ENCODE measurements at regions not wholly inside any gene's neighbourhood (a gene's known extent, or its start where the extent isn't known, plus 50 kb on each side); places are given as distances from the start of the nearest gene placed in this dataset.
"Not testable (repeated sequence)": the region's sequence is repeated elsewhere in the genome, so short reads cannot be mapped to it uniquely, and the experiment has no call there.

DNA sequence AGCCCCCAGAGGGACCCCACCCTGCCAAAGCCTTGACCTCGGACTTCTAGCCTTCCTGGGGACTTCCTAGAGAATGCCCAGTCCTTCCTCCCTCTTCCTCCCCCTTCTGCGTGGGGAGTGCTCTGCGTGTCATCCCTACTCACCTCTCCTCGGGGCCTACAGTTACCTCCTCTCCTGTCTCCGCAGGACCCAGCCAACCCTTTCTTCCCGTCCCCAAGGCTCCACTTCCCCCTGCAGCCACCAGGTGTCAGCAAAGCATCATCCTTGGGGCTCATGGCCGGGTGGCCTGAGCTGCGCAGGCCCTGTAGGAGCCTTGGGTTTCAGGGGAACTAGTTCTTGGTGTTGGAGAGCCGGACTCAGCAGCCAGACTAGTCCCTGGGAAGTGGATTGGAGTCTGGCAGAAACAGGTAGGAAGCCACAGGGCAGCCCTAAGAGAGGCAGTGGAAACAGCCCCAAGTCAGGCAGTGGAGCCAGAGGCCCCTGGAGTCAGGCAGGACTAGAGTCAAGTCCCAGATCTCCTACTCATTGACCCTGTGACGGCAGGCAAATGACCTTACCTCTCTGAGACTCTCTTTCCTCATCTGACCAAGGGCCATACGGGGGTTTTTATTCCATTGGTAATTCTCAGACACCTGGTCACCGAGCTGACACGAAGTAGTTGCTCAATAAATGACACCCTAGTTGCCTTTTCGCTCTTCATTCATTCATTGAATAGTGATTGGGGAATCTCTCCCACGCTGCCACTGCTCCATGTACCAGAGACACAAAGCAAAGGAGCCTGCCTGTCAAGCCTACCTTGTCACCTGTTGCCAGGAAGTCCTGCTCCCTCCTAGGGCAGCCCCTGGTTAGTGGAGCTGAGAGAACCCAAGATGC is 101.8 kb upstream of the GRK3 start:
- peak; percentile 53 for DNase-seq

DNA sequence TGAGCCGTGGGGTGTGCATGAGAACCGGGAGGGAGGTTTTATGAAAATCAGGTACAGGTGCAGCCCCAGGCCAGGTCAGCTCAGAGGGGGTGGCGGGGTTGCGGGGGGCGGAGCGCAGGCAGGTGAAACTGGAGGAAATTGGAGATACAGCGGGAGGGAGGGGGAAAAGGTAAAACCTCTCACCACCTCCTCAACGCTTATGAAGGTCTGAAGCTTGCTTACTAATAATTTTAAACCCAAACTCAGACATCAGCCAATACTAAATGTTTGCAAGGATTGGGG is 101.2 kb upstream of the GRK3 start:
- not testable (repeated sequence) for DNase-seq

DNA sequence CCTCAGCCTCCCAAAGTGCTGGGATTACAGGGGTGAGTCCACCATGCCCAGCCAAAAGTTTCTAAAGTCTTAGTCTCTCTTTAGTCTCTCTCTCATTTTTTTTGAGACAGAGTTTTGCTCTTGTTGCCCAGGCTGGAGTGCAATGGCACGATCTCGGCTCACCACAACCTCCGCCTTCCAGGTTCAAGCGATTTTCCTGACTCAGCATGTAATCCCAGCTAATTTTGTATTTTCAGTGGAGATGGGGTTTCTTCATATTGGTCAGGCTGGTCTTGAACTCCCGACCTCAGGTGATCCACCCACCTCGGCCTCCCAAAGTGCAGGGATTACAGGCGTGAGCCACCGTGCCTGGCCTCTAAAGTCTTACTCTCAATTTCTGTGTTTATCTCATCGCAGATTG is 100.1 kb upstream of the GRK3 start:
- not testable (repeated sequence) for DNase-seq

DNA sequence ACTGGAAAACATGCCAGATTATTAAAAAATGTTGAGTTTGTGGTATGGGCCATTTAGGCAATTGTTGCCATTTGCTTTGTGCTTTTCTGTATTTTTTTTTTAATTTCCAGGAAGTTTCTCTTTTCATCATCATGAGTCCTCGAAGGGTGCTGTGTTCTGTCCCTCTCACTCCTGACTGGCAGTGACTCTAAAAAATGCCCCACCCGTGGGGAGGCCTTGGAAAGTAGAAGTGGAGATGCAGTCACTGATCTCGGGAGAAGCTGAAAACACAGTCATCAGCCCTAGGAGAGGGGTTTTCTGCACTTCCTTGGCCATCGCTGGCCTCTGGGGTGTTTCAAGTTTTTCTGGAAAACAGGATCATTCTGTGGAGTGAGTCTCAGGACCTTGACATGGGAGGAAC is 98.5 kb upstream of the GRK3 start:
- no peak for DNase-seq

DNA sequence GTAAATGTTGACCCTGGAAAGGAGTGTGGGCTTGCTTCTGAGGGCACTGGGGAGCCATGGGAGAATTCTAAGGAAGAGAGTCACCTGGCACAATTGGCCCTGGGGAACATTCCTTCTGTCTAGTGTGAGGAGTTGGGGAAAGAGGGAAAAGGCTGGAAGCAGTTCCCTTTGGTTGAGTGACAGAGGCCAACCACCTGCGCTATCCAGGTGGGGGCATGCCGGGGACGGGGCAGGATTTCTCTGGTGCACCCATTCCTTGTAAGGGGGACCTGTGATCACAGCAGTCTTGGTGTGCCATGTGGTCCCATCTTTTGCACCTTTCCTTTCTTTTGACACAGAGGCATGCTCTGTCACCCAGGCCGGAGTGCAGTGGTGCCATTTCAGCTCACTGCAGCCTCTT is 92.1 kb upstream of the GRK3 start:
- no peak for DNase-seq

DNA sequence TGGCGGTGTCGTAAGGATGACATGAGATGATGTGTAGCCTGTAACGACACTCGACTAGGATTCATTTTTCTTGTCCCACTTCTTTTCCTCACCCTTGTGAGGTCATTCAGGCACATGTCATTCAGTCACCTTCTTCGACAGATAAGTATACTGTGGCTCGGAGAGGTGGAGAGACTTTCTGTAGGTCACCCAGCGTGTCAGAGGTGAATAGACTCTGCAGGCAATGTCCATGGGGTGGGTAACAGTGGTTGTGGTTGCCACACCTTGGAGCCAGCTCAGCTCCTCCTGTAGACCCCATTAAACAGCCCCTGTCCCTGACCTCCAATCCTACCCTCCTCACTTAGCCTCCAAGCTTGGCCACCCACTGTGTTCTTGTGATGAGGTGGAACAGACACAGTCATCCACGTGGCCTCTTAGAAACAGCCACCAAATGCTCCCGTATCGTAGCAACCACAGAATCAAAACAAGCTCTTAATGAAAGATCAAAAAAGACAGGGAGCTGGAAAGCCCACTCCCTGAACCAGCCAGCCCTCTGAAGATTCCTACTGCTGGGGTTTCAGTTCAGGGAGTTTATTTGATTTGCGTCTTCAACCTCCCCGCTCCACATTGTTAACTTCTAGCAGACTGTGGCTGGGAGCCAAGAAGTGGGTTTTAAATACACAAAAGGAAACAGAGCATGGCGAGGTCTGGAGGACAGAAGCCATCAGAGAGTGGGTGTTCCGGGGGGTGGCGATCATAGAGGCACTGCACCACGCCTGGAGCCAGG is 89.0 kb upstream of the GRK3 start:
- no peak for DNase-seq

DNA sequence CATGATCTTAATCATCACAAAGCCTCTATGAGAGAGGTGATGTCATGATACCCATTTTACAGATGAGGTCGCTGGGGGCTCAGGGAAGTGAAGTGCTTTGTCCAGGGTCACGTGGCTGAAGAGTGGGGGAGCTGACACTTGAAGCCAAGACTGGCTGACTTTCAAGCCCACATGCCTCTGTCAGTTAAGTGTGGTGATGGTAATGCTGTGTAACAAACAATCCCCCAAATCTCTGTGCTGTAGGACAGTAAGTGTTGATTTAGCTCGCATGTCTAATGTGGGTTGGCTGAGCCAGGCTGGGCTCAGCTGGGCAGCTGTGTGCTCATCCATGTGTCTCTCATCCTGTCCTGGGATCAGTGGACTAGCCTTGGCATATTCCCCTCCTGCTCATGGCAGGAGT is 87.1 kb upstream of the GRK3 start:
- DNase-seq: no peak

DNA sequence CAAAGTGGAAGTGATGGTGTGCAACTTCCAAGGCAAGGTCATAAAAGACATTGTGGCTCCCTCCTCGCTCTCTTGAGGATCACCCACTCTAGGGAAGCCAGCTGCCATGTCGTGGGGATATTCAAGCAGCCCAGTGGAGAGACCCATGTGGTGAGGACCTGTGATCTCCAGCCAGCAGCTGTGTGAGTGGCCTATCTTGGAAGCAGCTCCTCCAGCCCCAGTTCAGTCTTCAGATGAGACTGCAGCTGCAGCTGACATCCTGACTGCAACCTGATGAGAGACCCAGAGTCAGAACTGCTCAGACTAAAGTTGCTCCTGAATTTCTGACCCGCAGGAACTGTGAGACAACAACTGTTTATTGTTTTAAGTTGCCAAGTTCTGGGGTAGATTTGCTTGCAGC is 86.4 kb upstream of the GRK3 start:
- DNase-seq: no peak

DNA sequence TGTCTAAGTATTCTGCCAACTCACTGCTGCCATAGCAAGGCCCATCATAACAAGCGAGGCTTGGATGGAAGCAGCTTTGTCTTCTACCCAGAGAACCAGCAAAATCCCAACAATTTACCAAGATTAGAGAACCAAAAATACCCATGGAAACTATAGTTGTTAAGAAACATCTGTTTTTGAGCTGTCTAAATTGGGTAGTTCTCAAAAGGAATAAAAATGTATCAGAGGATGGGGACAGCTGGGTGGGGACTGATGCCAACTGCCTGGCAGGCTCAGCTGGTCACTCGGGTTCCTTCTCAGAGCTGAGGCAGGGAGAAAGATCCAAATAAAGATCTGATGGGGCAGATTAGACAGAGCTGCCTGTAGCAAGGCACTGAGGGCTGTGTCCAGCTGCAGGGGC is 85.9 kb upstream of the GRK3 start:
- no peak for DNase-seq

DNA sequence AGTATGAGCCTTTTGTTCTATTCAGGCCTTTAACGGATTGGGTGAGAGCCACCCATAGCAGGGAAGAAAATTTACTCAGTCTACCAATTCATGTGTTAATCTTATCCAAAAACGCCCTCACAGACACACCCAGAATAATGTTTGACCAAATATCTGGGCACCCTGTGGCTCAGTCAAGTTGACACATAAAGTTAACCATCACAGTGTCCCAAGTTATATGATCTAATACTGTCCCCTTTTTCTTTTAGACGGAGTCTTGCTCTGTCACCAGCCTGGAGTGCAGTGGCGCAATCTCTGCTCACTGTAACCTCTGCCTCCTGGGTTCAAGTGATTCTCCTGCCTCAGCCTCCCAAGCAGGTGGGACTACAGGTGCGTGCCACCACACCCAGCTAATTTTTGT is 83.6 kb upstream of the GRK3 start:
- DNase-seq: not testable (repeated sequence)

DNA sequence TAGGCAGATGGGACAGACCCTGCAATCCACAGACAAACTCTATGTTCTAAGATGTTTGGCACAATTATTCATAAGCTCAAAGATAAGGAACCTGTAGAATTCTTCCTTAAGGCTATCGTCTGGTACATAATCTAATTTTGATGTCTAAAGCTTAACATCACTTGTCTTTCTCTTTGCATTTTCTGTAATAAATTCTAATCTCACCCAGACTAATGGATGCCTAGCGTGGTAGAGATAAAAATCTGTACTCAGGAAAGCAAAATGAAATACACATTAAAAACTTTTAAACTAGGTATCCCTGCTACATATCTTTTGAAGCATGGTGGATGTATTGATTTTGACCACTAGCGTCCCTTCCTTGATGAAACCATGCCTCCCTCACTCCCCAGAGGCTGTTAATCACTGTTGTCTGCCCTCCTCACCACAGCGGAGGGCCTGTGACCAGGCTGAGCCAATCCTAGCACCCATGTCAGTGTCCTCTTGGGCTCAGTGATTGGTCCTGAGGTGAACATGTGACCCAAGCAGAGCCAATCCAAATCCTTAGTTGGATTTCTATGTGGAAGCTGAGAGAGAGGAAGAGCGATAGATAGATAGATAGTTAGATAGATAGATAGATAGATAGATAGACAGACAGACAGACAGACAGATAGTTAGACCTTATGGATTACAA is 82.2 kb upstream of the GRK3 start:
- DNase-seq: no peak

DNA sequence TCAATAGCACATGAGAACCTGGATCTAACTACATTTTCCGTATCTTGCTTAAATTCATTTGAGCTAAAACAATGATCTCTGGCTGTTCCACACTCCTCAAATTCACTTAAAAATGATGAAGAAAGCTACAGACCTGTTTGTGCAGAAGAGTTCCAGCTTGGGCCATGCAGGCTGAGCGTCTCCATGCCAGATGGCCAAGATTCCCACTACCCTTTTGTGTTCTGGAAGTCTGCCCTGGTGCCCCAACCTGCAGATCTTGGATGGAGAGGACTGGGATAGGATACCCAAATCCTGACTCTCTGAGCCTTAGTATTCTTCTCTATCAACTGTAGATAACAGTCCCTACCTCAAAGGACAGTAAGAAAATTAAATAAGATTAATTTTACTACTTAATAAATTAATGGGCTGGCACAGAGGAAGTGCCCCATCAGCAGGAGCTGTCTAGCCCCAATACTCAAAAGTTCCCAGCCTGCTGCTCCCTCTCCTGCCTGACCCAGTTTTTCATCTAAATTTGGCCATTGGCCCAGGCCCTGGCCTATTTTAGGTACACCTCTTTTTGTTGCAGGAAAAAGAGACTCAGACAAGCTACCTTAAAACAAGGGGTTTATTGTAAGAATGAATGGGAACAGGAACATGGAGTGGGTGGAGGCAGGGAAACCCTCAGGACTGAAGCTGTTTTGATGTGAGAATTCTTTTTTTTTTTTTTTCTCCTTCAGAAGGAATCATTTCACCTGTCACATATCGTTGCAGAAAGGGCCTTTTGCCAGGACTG is 81.4 kb upstream of the GRK3 start:
- DNase-seq: no peak

DNA sequence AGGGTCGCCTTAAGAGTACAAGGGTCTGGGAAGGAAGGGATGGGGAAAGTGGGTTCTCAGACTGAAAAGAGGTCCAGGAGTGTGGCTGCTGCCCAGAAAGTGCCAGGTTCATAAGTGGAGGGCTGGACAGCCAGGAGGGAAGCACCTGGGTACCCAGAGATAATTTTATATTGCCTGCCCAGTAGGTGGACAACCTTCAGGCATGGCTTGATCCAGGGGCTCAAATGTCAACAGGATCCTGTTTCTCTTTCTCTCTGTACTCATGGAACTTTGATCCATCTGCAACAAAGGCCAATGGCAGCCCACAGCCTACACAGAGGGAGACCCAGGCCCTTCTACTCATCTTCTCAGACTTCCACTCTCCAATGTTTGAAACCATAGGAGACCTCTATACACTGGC is 80.5 kb upstream of the GRK3 start:
- no peak for DNase-seq

DNA sequence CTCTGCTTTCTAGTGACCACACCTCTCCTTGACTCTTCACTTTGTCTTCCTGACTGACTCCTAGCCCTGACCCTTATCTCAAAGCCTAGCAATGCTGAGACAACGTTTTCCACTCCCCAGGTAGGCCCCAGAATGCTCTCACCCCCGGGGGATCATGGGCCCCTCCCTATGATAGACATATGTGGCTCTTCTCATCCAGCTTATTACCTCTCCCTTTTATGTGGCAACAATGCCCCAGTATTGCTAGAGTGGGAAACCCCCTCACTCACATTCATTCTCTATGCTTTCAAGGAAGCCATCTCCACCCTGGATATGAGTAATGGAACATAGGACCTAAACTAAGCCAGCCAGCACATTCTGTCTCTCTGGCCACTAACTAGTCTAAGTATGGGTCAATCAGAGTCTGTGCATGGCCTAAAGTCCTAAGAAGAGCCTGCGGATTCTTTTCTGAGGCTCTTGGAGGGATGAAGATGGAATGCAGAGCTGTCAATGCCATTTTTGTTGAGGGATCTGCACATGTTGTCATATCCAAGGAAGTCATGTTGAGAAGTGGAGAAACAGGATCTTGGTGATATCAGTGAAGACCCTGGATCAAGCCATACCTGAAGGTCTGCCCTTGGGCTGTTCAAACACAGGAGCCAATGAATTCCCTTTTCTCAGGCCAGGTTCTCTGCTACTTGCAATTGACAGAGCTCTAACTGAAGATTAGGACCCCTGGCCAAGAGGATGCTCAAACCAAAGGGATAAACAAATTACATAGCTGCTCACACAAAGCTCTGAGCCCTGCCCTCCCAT is 79.8 kb upstream of the GRK3 start:
- DNase-seq: no peak

DNA sequence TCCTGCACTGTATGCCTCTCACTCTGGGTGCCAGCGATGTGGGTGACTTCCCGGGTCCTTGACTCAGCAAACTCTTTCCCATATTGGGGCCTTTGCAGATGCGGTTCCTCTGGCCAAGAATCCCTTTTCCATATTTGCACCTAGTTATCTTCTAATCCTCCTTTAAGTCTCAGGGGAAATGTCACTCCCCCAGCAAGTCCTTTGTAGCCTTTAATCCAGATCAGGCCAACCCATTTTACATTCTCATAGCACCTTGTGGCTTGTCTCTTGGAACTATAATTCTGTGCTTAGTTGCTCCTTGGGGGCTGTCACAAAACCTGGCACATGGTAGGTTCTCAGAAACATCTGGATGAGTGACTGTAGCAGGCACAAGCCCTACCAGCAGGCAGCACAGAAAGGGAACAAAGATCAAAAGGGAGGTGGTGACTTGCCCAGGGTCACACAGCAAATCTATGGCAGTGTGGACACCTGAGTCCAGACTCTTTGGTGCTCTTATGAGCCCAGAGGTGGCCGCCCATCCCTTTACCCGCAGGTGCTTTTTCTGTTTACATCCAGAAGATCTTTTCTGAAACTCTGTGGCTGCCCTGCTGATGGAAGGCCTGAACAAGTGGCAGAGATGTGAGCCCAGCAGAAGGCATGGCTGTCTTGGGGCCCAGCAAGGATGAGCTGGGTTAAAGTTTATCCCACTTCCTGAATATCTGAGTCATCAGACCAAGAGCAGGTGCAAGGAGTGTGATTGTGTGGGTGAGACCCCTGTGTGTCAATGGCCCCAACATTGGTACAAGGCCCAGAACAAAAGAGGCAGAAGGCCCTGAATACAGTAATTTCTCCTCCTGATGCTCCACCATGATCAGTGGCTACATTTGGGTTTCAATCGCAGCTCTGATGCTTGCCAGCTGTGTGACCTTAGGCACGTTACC is 78.6 kb upstream of the GRK3 start:
- DNase-seq: no peak

DNA sequence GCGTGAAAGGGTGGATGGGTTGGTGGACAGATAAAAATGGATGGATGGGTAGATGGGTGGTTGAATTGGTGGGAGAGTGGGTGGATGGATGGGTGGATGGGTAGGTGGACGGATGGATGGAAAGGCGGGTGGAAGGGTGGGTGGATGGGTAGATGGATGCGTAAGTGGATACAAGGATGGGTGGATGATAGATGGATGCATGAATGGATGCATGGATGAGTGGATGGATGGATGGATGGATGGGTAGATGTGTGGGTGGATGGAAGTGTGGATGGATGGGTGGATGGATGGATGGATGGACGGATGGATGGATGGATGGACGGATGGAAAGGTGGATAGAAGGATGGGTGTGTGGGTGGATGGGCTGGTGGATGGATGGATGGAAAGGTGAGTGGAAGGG is 77.0 kb upstream of the GRK3 start:
- DNase-seq: no peak

DNA sequence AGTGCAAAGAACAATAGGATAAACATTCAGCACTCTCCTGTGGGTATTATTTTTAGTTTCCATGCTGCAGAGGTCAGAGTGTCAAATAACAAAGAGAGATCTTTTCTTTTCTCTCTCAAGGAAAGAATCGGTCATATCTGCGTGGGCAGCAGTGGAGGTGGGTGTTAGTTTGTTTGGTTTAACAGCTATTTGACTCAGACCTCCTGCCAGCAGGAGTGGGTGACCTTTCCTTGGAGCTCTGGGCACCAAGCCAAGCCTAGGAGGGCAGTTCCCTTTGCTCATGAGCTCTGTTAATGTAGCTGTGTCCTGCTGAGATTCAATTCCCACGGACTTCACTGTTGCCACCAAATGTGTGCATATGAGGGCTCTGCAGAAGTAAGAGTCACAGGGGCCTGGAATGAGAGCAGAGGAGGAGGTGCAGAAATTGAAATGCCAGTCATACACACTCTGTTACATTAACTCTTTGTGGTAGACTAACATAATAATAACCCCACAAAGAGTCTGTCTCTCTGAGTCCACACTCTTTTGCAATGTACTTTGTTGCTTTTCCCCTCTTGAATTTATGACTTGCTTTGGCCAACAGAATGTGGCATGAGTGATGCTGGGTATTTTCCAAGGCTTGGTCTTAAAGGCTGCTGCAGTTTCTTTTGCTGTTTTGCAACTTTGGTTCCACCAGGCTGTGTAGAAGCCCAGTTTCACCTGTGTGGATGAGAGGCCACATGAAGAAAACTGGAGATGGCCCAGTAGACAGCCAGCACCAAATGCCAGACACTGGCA is 76.0 kb upstream of the GRK3 start:
- no peak for DNase-seq

DNA sequence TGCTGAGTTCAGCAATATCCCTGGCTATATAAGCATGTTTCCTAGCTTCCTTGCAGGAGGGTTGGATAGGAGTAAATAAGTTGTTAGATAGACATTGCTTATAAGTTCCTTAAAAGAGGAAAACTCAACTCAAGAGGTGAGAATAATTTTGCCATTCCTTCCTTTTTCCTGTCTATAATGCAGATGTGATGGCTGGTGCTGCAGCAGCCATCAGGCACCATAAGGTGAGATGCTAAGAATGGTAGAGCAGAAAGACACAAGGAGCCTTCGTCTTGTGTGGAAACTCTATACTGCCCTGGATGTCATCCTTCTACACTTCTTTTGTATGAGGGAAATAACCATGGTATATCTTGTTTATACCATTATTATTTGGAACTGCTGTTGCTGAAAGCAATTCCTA is 74.5 kb upstream of the GRK3 start:
- no peak for DNase-seq

DNA sequence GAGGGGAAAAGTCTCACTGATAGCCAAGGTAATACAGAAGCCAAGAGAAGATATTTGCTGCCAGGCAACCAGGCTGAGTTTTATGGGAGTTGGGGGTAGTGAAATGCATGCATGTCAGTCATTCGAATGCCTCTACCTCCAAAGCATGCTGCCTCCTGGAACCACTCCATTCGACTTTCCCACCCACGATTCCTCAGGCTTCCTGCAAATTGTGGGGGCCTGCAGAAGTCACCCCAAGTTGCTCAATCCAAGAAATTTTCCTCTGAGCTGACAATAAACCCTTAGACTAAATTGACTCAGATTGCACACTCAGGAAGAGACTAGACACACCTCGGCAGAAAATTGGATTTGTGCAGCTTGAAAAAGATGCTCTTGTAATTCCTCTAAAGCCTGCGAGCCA is 73.6 kb upstream of the GRK3 start:
- DNase-seq: no peak

DNA sequence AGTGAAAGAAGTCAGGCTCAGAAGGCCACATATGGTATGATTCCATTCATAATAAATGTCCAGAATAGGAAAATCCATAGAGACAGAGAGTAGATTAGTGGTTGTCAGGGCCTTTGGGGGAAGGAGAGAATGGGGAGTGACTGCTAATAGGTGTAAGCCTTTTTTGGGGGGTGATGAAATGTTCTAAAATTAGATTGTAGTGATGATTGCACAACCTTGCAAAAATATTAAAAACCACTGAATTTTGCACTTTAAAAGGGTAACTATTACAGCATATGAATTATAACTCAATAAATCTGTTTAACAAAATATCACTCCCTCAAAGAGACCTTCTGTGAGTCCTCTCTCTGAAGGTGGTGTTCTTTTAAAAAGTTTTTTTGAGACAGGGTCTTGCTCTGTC is 72.3 kb upstream of the GRK3 start:
- no peak for DNase-seq

All from effector CD8-positive, alpha-beta T cell (primary cell).